G401 (cell line): ENCODE measurements at regions not wholly inside any gene's neighbourhood (a gene's known extent, or its start where the extent isn't known, plus 50 kb on each side); places are given as distances from the start of the nearest gene placed in this dataset.

Source experiments
- DNase-seq: peaks from one replicate; pipeline ENCODE4 v3.0.0-alpha.2; 2015; ENCODE audit warnings: low spot score
- in situ Hi-C: cut with HindIII; loops from 2 replicates; pipeline ENCODE4 v1.10.0; 2016; ENCODE audit warnings: low sequenced_read_pairs, mixed read lengths

GRCh38 chr10:35754519-35754918 is 112.4 kb upstream of the FZD8 start:
- in situ Hi-C loops: no loop called here
- DNase-seq: no peak

DNA sequence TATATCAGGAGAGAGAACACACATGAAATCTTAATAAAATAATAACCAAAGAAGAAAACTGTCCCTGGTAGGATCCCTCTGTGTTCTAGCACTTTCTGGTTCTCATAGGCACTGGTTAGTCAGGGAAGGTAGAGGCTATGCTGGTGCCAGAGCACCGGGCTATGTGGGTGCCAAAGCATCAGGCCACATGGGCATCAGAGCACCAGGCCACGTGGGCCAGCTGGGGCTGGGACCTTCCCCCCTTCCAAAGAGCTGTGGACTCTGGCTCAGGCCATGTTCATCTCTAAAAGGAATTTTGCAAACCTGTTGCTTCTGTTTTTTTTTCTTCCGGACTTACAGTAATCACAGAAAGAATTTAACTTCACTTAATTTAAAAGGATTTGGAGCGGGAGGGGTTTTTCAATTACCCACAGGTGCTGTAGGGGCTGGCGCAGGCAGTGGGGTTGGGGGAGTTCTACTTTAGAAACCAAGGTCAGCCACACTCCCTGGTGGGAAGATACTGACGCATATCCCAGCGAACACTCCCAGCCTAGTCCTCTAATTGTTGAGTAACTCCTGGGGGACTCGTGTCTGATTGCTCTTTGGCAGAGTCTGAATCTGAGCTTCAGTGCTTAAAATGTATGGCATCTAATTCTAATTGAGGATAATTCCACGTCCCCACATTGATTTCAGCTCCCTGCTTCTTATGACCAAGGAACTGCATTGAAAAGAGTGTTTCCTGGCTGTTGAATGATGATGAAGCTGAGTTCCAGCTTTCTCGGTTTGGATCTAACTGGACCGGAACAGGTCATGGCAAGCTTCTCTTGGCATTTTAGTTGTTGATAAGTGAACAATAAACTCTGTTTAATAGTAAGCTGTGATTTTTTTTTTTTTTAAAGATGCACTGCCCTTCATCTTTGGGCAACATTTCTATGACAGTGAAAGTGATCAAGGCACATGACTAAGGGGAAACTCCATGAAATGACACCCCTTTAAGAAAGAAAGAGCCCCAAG is 110.7 kb upstream of the FZD8 start:
- in situ Hi-C loops: no loop called here
- no peak for DNase-seq

GRCh38 chr10:35751347-35751746 is 109.3 kb upstream of the FZD8 start:
- in situ Hi-C loops: no loop called here
- no peak for DNase-seq

- in situ Hi-C loops: no loop called here
Measured at GRCh38 chr10:35749230-35749629, 107.1 kb upstream of the FZD8 start.

GRCh38 chr10:35745617-35746403 is 103.7 kb upstream of the FZD8 start:
- in situ Hi-C loops: no loop called here
- no peak for DNase-seq

More at GRCh38 chr10:35749230-35749629, 107.1 kb upstream of the FZD8 start:
- no peak for DNase-seq

DNA sequence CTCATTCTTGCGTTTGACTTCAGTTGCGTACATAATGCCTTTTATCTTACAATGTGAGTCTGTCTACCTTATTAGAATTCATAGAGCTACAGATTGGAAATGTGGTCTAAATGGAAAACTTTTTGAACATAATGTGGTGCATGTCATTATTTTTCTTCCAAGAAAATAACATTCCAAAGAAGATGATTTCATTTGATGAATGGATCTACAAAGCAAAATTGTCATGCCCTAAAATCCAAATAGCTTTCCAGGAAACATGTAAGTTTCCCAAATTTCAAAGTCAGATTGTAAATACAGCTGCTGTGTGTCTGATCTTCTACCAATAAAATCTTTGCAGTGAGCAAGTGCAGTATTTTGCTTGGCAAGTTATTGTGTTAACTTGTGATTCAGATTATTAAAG is 101.8 kb upstream of the FZD8 start:
- in situ Hi-C loops: no loop called here
- DNase-seq: no peak

- in situ Hi-C loops: no loop called here
- no peak for DNase-seq
Measured at GRCh38 chr10:35743351-35743750, 101.3 kb upstream of the FZD8 start.

DNA sequence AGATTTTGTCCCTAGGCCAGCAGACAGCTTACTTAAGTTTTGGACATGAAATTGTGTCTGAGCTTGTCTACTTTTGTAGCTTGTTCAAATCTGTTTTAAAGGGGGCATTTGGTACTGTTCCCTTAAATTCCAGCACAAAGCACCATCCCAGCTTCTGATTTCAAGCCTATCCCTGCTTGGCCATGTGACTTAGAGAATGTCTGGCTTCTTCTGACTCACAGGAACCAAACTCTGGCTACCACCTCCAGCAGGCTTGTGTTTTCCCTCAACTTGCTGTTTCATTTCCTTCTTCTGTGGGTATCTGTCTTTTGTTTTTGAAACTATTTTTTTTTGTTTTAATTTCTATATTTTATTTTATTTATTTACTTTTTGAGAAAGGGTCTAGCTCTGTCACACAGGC is 97.9 kb upstream of the FZD8 start:
- in situ Hi-C loops: no loop called here
- no peak for DNase-seq

DNA sequence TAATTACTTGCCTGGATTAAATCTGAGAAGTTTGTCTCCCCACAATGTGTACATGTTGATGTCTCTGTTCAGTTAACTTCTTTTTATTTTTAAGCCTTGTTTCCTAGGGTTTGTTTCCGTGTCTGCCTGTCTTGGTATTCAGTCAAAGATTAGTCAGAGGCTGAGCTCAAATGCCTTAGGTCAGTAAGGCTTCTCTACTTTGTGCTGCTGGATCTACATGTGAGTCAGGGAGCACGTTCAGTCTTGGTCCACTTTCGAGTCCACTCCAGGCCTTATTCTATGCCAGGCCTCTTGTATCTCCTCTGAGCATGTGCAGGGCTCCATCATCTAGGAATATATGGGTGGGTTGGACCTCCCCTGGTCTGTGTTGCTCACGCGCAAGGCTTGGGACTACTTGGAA is 93.3 kb upstream of the FZD8 start:
- no peak for DNase-seq
- in situ Hi-C loops: no loop called here

GRCh38 chr10:35731828-35732227 is 89.7 kb upstream of the FZD8 start:
- in situ Hi-C loops: no loop called here
- DNase-seq: no peak

DNA sequence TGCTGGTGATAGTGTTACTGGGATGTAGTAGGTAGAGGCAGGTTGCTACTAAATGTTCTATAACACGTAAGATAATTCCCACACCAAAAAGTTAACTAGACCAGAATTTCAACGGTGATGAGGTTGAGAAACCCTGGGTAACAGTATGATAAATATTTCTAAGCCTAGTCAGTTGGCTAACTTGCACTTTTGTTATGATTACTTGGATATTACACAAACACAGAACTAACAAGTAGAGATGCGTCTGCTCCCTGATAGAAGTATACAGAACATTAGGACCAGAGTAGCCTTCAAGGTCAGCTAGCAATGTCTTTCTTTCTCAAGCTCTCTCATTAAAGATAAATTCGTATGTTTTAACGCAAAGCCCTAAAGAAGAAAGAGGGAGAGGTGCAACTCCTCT is 86.2 kb upstream of the FZD8 start:
- DNase-seq: no peak
- in situ Hi-C loops: no loop called here

GRCh38 chr10:35726846-35727245 is 84.8 kb upstream of the FZD8 start:
- in situ Hi-C loops: no loop called here
- DNase-seq: no peak

GRCh38 chr10:35723992-35724391 is 81.9 kb upstream of the FZD8 start:
- DNase-seq: no peak
- in situ Hi-C loops: no loop called here

GRCh38 chr10:35723059-35723458 is 81.0 kb upstream of the FZD8 start:
- DNase-seq: no peak
- in situ Hi-C loops: no loop called here

DNA sequence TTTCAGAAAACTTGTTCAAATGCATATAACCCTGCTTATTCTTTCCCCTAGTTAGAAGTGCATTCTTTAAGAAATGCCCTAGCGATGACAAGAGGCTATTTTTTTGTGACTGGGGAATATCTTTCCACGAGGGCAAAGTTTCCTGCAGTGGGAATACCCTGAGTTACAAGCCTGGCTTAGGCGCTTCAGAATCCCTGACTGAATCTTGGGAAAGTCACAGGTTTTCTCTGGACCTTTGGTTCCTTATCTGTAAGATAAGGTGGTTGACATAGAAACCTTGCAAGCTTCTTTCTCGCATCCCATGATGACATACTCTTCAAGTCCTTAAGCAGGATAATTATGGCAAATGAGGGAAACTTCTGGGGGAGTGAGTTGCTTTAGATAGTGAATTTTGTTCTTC is 80.5 kb upstream of the FZD8 start:
- DNase-seq: no peak
- in situ Hi-C loops: no loop called here

DNA sequence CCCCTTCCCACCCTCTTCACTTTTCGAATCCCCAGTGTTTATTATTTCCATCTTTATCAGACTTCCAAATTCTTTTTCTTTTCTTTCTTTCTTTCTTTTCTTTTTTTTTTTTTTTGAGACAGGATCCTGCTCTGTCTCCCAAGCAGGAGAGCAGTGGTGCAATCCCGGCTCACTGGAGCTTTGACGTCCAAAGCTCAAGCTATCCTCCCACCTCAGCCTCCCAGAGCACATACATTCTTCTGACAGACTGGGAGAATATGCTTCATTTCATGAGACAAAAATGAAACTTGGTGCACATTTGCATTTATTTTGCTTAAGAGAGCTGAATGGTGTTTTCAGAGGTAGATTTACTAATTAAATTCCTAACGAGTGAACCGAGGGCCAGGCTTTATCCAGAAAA is 80.1 kb upstream of the FZD8 start:
- DNase-seq: no peak
- in situ Hi-C loops: no loop called here

GRCh38 chr10:35720366-35720765 is 78.3 kb upstream of the FZD8 start:
- no peak for DNase-seq
- in situ Hi-C loops: no loop called here

DNA sequence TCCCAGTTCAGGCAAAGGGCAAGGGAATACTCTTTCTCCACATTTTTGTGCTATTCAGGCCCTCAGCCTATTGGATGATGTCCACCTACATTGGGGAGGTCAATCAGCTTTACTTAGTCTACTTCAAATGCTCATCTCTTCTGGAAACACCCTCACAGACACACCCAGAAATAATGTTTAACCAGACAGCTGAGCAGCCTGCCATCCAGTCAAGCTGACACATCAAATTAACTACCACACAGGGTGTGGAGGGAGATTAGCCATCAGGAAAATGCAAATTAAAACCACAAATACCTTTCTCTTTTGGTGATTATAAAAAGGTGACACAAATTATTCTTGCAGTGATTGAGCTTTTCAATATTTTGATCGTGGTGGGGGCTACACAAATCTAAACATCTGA is 74.7 kb upstream of the FZD8 start:
- DNase-seq: no peak
- in situ Hi-C loops: no loop called here

DNA sequence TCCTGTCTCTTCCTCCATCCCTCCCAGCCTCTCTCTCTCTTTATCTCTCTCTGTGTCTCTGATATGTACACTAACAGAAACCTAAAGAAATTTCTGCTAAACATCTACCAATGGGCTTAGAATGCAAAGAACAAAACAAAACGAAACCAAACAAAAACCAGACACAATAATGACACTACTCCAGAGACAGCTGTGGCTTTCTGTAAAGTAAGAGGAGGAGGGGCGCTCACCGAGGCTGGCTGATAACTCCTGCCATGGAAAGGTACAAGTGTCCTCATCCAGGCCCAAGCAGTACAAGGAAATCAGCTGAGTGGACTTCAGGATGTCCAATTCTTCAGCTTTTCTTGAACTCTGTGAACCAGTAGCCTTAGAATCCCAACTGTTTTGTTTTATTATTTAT is 70.4 kb upstream of the FZD8 start:
- DNase-seq: no peak
- in situ Hi-C loops: no loop called here

DNA sequence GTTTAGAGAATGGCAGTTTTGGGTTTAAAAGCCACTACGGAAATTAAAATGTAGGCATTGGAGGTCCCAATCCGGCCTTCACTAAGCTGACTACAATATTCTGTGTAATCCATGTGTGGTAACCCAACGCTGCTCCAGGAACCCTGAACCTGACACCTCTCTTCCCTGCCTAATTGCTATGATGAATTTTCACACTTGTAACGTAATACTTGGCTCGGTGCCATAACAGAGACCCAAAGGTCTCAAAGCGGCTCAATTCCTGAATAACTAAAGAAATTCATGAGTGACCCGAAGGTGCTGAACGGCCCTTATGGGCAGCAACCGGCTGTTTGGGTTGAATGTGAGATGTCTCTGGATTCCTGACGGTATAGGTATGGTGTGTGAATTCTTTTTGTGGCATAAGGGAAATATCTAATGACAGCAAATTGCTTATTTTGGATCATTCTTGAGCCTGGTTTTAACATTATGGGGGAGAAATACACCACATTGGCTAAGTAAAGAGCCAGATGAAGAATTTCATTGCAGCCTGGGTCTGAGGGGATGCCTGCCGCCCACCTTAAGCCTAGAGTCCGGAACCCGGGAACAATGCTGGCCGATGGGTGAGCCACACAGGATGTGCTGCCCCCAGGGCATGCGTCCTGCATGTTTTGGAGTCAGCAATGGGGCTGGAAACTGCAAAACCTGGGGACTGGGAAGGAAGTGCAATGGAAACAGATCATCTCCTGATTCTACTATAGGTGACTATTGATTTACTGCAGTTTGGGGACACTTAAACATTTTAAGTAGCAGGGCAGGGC is 69.7 kb upstream of the FZD8 start:
- in situ Hi-C loops: no loop called here
- DNase-seq: no peak
